ENCODE measurements at regions not wholly inside any gene's neighbourhood (a gene's known extent, or its start where the extent isn't known, plus 50 kb on each side); places are given as distances from the start of the nearest gene placed in this dataset.

DNA sequence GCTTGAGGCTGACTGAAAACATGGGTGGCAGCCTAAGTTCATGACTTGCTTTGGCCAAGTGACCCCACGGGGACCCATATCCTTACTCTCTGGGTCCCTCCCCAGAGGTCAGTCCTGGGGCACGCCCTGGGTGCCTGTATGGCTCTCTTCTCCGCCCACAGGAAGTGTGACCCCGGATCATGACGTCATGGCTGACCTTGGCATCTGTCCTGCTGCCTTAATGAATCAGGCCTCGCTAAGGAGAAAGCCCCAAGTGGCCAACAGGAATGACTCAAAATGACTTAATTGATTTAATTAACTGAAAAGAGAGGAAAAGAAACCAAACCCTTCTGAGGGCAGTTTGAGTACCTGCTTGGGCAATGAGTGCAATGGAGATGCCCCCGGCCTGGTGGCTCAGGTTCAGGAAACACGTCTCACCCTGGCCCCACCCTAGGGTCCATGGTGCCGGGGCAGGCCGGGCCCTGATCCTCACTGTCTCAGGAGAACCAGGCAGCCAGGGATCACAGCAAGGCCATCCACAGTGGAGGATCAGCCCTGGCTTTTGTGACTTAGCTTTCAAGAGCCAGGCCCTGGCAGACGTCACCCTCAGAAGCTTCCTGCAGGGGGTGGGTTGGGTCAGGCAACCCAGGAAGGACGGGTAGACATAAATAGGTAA, 112.0 kb downstream of the CYP26B1 start:
- TF ChIP-seq, protein P1, sequence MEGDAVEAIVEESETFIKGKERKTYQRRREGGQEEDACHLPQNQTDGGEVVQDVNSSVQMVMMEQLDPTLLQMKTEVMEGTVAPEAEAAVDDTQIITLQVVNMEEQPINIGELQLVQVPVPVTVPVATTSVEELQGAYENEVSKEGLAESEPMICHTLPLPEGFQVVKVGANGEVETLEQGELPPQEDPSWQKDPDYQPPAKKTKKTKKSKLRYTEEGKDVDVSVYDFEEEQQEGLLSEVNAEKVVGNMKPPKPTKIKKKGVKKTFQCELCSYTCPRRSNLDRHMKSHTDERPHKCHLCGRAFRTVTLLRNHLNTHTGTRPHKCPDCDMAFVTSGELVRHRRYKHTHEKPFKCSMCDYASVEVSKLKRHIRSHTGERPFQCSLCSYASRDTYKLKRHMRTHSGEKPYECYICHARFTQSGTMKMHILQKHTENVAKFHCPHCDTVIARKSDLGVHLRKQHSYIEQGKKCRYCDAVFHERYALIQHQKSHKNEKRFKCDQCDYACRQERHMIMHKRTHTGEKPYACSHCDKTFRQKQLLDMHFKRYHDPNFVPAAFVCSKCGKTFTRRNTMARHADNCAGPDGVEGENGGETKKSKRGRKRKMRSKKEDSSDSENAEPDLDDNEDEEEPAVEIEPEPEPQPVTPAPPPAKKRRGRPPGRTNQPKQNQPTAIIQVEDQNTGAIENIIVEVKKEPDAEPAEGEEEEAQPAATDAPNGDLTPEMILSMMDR (IDR thresholded peaks at IDR 0.05), result no peak
- no peak for TF ChIP-seq POLR2A (IDR thresholded peaks at IDR 0.05)
